ENCODE measurements at regions not wholly inside any gene's neighbourhood (a gene's known extent, or its start where the extent isn't known, plus 50 kb on each side); places are given as distances from the start of the nearest gene placed in this dataset.

DNA sequence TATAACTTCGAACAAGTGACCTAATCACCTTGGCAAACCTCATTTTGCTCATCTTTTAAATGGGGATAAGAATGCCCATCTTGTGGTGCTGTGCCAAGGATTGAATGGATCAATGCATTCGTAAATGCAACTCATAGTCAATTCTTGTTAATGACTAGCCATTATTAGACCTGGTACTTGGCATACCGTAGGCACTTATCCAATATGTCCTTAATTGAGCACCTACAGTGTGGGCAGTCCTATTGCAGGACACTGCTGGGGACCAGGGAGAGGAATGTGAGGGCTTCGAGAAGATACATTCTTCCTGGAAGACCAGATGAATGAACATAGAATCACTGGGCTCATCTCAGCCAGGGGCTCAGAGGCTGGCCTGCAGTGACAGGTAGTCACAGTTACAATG, 177.2 kb upstream of the TLE3 start:
- no peak for TF ChIP-seq POLR2AphosphoS5 (IDR thresholded peaks at IDR 0.05)
- no peak for TF ChIP-seq POLR2A (IDR thresholded peaks at IDR 0.05)
- TF ChIP-seq, protein P1, sequence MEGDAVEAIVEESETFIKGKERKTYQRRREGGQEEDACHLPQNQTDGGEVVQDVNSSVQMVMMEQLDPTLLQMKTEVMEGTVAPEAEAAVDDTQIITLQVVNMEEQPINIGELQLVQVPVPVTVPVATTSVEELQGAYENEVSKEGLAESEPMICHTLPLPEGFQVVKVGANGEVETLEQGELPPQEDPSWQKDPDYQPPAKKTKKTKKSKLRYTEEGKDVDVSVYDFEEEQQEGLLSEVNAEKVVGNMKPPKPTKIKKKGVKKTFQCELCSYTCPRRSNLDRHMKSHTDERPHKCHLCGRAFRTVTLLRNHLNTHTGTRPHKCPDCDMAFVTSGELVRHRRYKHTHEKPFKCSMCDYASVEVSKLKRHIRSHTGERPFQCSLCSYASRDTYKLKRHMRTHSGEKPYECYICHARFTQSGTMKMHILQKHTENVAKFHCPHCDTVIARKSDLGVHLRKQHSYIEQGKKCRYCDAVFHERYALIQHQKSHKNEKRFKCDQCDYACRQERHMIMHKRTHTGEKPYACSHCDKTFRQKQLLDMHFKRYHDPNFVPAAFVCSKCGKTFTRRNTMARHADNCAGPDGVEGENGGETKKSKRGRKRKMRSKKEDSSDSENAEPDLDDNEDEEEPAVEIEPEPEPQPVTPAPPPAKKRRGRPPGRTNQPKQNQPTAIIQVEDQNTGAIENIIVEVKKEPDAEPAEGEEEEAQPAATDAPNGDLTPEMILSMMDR (IDR thresholded peaks at IDR 0.05) = no peak
- no peak for TF ChIP-seq EP300 (IDR thresholded peaks at IDR 0.05)

Measured in stomach (tissue), 4 donors.